RWPE2 (cell line): ENCODE measurements at regions not wholly inside any gene's neighbourhood (a gene's known extent, or its start where the extent isn't known, plus 50 kb on each side); places are given as distances from the start of the nearest gene placed in this dataset.
A peak's percentile ranks its signal among the peaks of the same experiment; 100 is the strongest.

Experiments used
- ATAC-seq: fragments of 200-7000 bp; cut with Tn5 transposase; 3 replicates; pipeline ENCODE4 v1.9.1; 2021; ENCODE audit warnings: low read depth
- DNase-seq: peaks from one replicate; pipeline ENCODE4 v3.0.0-alpha.2; 2020; ENCODE audit warnings: low spot score
- H3K27ac ChIP-seq: fragments of 450-650 bp; 2 replicates; pipeline ENCODE4 v1.5.1; 2017; ENCODE audit warnings: mild to moderate bottlenecking; ENCODE audit not compliant: poor library complexity, severe bottlenecking
- H3K27me3 ChIP-seq: fragments of 250-450 bp; sonication (Bioruptor Pico); 2 replicates; pipeline ENCODE4 v1.5.1; 2021; ENCODE audit warnings: mild to moderate bottlenecking, moderate library complexity; ENCODE audit not compliant: insufficient read depth, poor library complexity, severe bottlenecking
- H3K36me3 ChIP-seq: fragments of 250-450 bp; sonication (Bioruptor Pico); 2 replicates; pipeline ENCODE4 v1.5.1; 2020; ENCODE audit warnings: low read depth, mild to moderate bottlenecking, moderate library complexity
- H3K4me1 ChIP-seq: fragments of 250-450 bp; sonication (Bioruptor Pico); 2 replicates; pipeline ENCODE4 v1.5.1; 2021; ENCODE audit warnings: mild to moderate bottlenecking, moderate library complexity; ENCODE audit not compliant: insufficient read depth, poor library complexity, severe bottlenecking
- H3K4me3 ChIP-seq: fragments of 250-450 bp; sonication (Bioruptor Pico); 2 replicates; pipeline ENCODE4 v1.5.1; 2021; ENCODE audit warnings: mild to moderate bottlenecking, moderate library complexity; ENCODE audit not compliant: severe bottlenecking
- H3K9me3 ChIP-seq: fragments of 250-450 bp; sonication (Bioruptor Pico); 2 replicates; pipeline ENCODE4 v1.5.1; 2021; ENCODE audit warnings: mild to moderate bottlenecking, moderate library complexity; ENCODE audit not compliant: severe bottlenecking
- TF ChIP-seq, protein P1 (sequence below): fragments of 450-650 bp; IDR thresholded peaks from one replicate; pipeline ENCODE4 v1.5.1; 2017; ENCODE audit warnings: mild to moderate bottlenecking, moderate library complexity; ENCODE audit not compliant: poor library complexity, severe bottlenecking

DNA sequence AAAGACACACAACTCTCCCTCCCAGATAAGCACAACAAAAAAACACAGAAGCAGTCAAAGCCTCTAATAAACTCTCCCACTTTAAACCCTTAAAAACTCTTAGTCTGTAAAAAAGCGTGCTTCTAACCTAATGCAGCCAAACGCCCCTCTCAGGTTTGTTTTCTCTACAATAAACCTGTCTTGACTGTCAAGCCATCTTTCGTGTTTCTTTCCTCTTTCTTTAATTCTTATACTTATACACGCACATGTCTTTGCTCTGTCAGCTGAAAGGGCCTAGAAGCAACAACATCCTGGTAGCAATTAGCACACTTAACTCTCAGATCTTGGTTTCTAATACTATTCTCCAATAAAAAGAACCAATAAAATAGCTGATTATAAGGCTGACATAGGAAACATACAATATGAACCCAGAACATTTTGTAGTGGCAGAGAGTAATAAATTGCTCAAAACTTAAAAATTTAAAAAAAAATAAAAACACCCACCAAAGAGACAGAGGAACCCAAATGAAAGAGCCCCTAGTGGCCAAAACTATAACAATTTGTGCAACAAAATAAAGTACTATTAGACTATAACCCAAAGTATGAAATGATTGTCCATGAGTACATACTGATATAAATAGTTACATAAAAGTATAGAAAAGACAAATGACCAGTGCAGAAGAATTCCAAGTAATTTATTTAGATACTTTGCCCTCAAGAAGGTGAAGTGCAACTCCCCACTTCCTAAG, 440.4 kb upstream of the ADGRL3 start:
- DNase-seq = no peak
- no peaks in the 10 kb centered on the region for H3K27me3 ChIP-seq
- no peak for ATAC-seq

DNA sequence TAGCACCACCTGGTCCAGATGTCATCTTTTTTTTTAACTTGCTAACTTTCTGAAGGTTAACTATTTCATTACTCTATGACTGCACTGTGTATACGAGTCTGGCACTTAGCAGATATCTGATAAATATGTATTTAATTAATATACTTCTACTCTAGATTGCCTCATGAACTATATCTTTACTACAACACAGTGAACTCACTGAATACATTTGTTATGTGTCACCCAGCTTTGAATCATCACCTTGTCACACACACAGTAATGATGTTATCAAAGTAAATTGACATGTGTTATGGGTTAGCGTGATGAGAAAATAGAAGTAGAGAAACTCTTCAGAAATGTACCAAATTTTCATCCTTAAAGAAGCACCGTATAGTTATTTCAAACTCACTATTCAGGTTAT, 419.3 kb upstream of the ADGRL3 start:
- Histone ChIP-seq H3K9me3 (no peaks in the 10 kb centered on the region), H3K27me3 (no peaks in the 10 kb centered on the region), H3K27ac (no peak overlapping the region), H3K4me3 (no peak overlapping the region), H3K4me1 (no peaks in the 10 kb centered on the region), H3K36me3 (no peaks in the 10 kb centered on the region)
- peak; percentile 53; the same call in 2 of the 3 replicates for ATAC-seq
- TF ChIP-seq, protein P1, sequence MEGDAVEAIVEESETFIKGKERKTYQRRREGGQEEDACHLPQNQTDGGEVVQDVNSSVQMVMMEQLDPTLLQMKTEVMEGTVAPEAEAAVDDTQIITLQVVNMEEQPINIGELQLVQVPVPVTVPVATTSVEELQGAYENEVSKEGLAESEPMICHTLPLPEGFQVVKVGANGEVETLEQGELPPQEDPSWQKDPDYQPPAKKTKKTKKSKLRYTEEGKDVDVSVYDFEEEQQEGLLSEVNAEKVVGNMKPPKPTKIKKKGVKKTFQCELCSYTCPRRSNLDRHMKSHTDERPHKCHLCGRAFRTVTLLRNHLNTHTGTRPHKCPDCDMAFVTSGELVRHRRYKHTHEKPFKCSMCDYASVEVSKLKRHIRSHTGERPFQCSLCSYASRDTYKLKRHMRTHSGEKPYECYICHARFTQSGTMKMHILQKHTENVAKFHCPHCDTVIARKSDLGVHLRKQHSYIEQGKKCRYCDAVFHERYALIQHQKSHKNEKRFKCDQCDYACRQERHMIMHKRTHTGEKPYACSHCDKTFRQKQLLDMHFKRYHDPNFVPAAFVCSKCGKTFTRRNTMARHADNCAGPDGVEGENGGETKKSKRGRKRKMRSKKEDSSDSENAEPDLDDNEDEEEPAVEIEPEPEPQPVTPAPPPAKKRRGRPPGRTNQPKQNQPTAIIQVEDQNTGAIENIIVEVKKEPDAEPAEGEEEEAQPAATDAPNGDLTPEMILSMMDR = no peak
- no peak for DNase-seq

More for the DNA sequence above, 440.4 kb upstream of the ADGRL3 start:
- H3K4me3 ChIP-seq = no peak overlapping the region
- no peaks in the 10 kb centered on the region for H3K9me3 ChIP-seq
- no peak overlapping the region for H3K27ac ChIP-seq
- TF ChIP-seq, protein P1 = peak; percentile 18
- no peaks in the 10 kb centered on the region for H3K36me3 ChIP-seq
- peaks cover 13% of the 10 kb centered on the region for H3K4me1 ChIP-seq

DNA sequence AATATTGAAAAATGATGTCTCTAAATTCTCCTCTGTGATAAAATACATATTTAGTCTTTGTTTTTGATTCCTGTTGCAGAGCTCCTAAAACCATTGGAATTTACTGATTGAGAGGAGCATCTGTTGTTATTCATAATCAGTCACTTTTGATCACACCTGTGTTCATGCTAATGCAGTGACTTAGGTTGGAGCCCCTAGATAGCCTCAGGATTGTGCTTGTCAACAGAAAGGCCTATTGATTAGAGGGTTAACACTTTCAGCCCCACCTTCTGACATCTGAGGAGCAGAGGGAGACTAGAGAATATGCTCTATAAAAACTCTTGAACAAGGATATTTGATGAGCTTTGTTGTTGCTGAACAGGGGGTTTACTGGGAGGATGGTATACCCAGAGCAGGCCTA, 409.5 kb upstream of the ADGRL3 start:
- no peak overlapping the region for H3K27ac ChIP-seq
- H3K27me3 ChIP-seq = peaks cover 3% of the 10 kb centered on the region
- no peaks in the 10 kb centered on the region for H3K9me3 ChIP-seq
- no peak overlapping the region for H3K4me3 ChIP-seq
- ATAC-seq = no peak
- no peak for DNase-seq
- H3K4me1 ChIP-seq = no peaks in the 10 kb centered on the region
- TF ChIP-seq, protein P1 = no peak
- no peaks in the 10 kb centered on the region for H3K36me3 ChIP-seq

DNA sequence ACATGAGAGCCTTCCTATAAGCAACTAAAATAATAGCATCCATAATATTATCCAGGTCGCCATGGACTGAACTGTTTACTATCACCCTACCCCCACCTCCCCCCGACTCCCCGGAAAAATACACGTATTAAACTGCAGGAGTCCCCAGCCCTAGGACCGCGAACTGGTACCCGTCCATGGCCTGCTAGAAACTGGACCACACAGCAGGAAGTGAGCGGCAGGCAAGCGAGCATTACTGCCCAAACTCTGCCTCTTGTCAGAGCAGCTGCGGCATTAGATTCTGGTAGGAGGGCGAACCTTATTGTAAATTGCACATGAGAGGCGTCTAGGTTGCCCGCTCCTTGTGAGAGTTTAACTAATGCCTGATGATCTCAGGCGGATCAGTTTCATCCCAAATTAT, 405.8 kb upstream of the ADGRL3 start:
- TF ChIP-seq, protein P1 = no peak
- DNase-seq (no peak), ATAC-seq (no peak)
- Histone ChIP-seq H3K4me3 (no peak overlapping the region), H3K4me1 (no peaks in the 10 kb centered on the region), H3K27me3 (no peaks in the 10 kb centered on the region), H3K9me3 (no peaks in the 10 kb centered on the region), H3K27ac (no peak overlapping the region), H3K36me3 (no peaks in the 10 kb centered on the region)

DNA sequence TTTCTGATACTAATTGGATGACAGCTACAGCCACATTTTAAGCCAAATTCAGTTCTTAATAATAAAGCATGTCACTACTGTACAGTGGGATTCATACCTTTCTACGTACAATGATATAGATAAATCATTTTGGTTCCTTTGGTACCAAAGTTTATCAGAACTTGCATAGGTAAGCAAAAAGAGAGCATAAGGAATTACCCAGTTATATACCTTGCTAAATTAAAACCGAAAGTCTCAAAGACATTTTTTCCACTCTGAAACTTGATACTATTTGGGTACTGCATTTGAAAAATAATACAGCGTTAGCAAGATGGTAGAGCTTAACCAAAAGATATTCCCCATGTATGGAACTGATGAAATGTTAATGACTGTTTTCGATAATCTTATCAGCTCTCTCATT, 400.9 kb upstream of the ADGRL3 start:
- Histone ChIP-seq H3K36me3 (no peaks in the 10 kb centered on the region), H3K9me3 (no peaks in the 10 kb centered on the region), H3K27ac (no peak overlapping the region), H3K4me1 (no peaks in the 10 kb centered on the region), H3K4me3 (no peak overlapping the region), H3K27me3 (no peaks in the 10 kb centered on the region)
- DNase-seq (no peak), ATAC-seq (no peak)
- TF ChIP-seq, protein P1 = no peak
